Osteoblast (primary cell): ENCODE measurements at regions not wholly inside any gene's neighbourhood (a gene's known extent, or its start where the extent isn't known, plus 50 kb on each side); places are given as distances from the start of the nearest gene placed in this dataset.
A peak's percentile ranks its signal among the peaks of the same experiment; 100 is the strongest.
"Not testable (repeated sequence)": the region's sequence is repeated elsewhere in the genome, so short reads cannot be mapped to it uniquely, and the experiment has no call there.

Experiments used
- DNase-seq: peaks from one replicate; pipeline ENCODE4 v3.0.0; 2011; ENCODE audit warnings: low spot score, mixed read lengths; ENCODE audit not compliant: insufficient read length; ENCODE audit errors: missing footprints
- H2AFZ ChIP-seq: 2 replicates; pipeline ENCODE4 v1.6.0; 2011; ENCODE audit warnings: mild to moderate bottlenecking, low read length
- H3K27ac ChIP-seq: 2 replicates; pipeline ENCODE4 v1.5.1; 2011; ENCODE audit warnings: mild to moderate bottlenecking, low read depth, low read length, moderate library complexity
- H3K27me3 ChIP-seq: 2 replicates; pipeline ENCODE4 v1.6.0; 2012; ENCODE audit warnings: mild to moderate bottlenecking, control low read depth, inconsistent platforms, low read length, moderate library complexity; ENCODE audit not compliant: insufficient read depth
- H3K36me3 ChIP-seq: 2 replicates; pipeline ENCODE4 v1.5.1; 2011; ENCODE audit warnings: mild to moderate bottlenecking, low read length, control low read depth, moderate library complexity; ENCODE audit not compliant: insufficient read depth
- H3K4me1 ChIP-seq: 2 replicates; pipeline ENCODE4 v1.5.1; 2011; ENCODE audit warnings: mild to moderate bottlenecking, low read length, control low read depth, moderate library complexity; ENCODE audit not compliant: insufficient read depth
- H3K4me2 ChIP-seq: 2 replicates; pipeline ENCODE4 v1.6.0; 2011; ENCODE audit warnings: mild to moderate bottlenecking, low read length; ENCODE audit not compliant: insufficient read depth
- H3K4me3 ChIP-seq: fragments of 200-600 bp; sonication (generic); 3 replicates; pipeline ENCODE4 v1.5.1; 2012; ENCODE audit warnings: mild to moderate bottlenecking, low read length, inconsistent platforms; ENCODE audit not compliant: insufficient read depth
- H3K79me2 ChIP-seq: 2 replicates; pipeline ENCODE4 v1.6.0; 2012; ENCODE audit warnings: mild to moderate bottlenecking, low read length, control low read depth, inconsistent platforms; ENCODE audit not compliant: insufficient read depth
- H3K9me3 ChIP-seq: 2 replicates; pipeline ENCODE4 v1.5.1; 2011; ENCODE audit warnings: low read depth, low read length, control low read depth
- H4K20me1 ChIP-seq: 2 replicates; pipeline ENCODE4 v1.6.0; 2012; ENCODE audit warnings: mild to moderate bottlenecking, low read length, control low read depth; ENCODE audit not compliant: insufficient read depth

DNA sequence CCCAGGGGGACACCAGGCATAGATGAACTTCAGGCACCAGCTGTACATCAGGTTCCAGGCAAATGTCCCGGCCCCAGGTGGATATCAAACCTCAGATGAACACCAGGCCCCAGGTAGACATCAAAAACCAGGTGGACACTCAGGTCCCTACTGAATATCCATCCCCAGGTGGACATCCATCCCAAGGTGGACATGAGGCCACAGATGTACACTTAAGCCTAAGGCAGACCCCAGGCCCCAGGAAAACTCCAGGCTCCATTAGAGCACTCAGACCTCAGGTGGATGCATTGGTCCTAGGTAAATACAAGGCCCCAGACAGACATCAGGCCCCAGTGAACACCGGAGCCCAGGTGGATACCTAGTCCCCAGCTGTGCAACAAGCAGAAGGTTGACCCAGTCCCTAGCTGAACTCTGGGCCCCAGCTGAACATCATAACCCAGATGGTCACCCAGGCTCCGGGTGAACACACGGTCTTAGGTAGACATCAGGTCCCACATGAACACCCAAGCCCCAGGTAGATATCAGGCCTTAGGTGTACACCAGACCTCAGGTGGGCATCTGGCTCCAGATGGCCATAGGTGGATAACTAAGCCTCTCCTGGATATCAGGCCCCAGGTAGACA is 1484.3 kb upstream of the TPTE start:
- H2AFZ ChIP-seq, H3K27me3 ChIP-seq, H4K20me1 ChIP-seq, H3K27ac ChIP-seq, DNase-seq, H3K79me2 ChIP-seq, H3K4me1 ChIP-seq, H3K4me2 ChIP-seq, H3K9me3 ChIP-seq, H3K4me3 ChIP-seq, H3K36me3 ChIP-seq: not testable (repeated sequence)

GRCh38 chr21:9037588-9038544 is 1483.5 kb upstream of the TPTE start:
- not testable (repeated sequence) for DNase-seq, H4K20me1 ChIP-seq, H3K27ac ChIP-seq, H3K4me2 ChIP-seq, H3K27me3 ChIP-seq, H3K4me3 ChIP-seq, H3K36me3 ChIP-seq, H3K9me3 ChIP-seq, H3K4me1 ChIP-seq, H2AFZ ChIP-seq, H3K79me2 ChIP-seq

DNA sequence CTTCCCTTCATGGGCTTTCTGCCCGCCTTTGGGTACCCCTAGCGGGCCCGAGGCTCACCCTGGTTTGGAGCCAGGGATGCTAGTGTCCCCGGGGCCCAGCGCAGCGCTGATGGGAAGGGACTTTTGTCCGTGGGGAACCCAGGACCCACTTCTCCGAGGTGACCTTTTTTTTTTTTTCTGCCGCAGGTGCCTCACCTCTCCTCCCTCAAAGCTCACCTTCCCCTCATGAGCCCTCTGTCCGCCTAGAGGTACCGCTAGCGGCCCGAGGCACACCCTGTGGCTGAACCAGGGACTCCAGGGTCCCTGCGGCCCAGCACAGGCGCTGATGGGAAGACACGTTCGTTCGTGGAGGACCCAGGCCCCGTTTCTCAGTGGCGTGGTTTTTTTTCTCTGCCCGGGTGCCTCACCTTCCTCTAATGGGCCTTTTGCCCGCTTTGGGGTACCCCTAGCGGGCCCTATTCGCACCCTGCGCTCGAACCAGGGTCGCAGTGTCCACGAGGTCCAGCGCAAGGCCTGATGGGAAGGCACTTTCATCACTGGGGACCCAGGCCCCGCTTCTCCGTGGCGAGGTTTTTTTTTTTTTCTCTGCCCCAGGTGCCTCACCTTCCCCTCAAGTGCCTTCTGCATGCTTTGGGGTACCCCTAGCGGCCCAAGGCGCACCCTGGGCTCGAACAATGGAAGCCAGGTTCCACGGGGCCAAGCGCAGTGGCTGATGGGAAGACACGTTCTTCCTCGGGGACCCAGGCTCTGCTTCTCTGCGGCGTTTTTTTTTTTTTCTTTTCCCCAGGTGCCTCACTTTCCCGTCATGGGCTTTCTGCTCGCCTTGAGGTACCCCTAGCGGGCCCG is 1481.6 kb upstream of the TPTE start:
- H3K36me3 ChIP-seq, H3K27ac ChIP-seq, DNase-seq, H3K4me1 ChIP-seq, H3K79me2 ChIP-seq, H3K4me3 ChIP-seq, H4K20me1 ChIP-seq, H2AFZ ChIP-seq, H3K27me3 ChIP-seq, H3K4me2 ChIP-seq, H3K9me3 ChIP-seq: not testable (repeated sequence)

DNA sequence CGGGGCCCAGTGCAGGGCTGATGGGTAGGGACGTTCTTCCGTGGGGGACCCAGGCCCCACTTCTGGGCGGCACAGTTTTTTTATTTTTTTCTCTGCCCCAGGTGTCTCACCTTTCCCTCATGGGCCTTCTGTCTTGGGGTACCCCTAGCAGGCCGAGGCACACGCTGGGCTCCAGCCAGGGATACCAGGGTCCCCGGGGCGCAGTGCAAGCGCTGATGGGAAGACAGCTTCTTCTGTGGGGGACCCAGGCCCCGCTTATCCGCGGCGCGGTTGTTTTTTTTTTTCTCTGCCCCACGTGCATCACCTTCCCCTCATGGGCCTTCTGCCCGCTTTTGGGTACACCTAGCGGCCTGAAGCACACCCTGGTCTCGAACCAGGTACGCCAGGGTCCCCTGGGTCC is 1481.0 kb upstream of the TPTE start:
- H3K4me3 ChIP-seq, H3K36me3 ChIP-seq, H3K4me1 ChIP-seq, H3K27ac ChIP-seq, H4K20me1 ChIP-seq, H2AFZ ChIP-seq, H3K4me2 ChIP-seq, H3K27me3 ChIP-seq, H3K79me2 ChIP-seq, H3K9me3 ChIP-seq, DNase-seq: not testable (repeated sequence)

- not testable (repeated sequence) for H4K20me1 ChIP-seq, H3K27me3 ChIP-seq, H3K4me2 ChIP-seq, H3K36me3 ChIP-seq, H3K4me1 ChIP-seq, H2AFZ ChIP-seq, H3K79me2 ChIP-seq, H3K27ac ChIP-seq, H3K4me3 ChIP-seq, H3K9me3 ChIP-seq
- peak; percentile 67 for DNase-seq
These were observed 1480.0 kb upstream of the TPTE start for GRCh38 chr21:9041175-9041948.

GRCh38 chr21:9043089-9043488 is 1478.3 kb upstream of the TPTE start:
- not testable (repeated sequence) for H4K20me1 ChIP-seq, H3K4me3 ChIP-seq, H3K79me2 ChIP-seq, H3K4me1 ChIP-seq, H3K27ac ChIP-seq, H3K36me3 ChIP-seq, H3K27me3 ChIP-seq, DNase-seq, H3K9me3 ChIP-seq, H2AFZ ChIP-seq, H3K4me2 ChIP-seq

DNA sequence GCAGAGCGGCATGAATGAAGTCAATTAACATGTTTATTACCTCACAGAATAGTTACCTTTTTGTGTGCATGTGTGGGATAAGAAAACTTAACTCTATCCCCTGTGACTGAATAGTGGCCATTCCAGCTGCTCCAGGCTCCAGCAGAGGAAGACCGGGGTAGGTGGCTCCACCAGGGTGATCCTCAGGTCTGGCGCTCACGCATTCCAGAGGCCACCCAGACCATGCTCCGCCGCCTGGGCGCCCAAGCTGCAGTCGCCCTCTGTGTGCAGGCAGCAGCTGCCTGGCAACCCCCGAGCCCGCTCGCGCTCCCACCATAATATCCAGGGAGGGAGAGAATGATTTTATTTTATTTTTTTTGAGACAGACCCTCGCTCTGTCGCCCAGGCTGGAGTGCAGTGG is 1474.5 kb upstream of the TPTE start:
- not testable (repeated sequence) for H3K36me3 ChIP-seq, H3K4me1 ChIP-seq, H4K20me1 ChIP-seq, H3K79me2 ChIP-seq, H3K4me3 ChIP-seq, H3K9me3 ChIP-seq, H3K4me2 ChIP-seq, H3K27me3 ChIP-seq, H2AFZ ChIP-seq, DNase-seq, H3K27ac ChIP-seq

DNA sequence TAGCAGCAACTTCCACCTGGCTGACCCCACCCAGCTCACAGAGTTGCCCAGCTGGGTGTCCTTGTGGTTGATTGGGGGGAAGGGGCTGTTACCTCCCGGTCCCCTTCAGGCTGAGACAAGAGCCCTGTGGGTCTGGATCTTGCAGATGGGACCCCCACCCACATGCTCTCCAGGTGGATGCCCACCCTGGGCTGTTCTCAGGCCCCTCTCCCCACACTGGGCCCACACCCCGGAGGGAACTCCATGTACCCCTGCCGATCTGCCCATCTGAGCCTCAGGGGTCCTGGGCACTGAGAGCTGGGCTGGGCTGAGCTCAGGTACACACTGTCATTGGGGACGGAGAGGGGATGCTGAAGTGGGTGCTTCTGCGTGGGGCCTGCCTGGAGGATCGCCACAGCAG is 1453.9 kb upstream of the TPTE start:
- H3K4me3 ChIP-seq, H3K79me2 ChIP-seq, H4K20me1 ChIP-seq, H3K4me2 ChIP-seq, H3K27me3 ChIP-seq, H2AFZ ChIP-seq, H3K9me3 ChIP-seq, DNase-seq, H3K36me3 ChIP-seq, H3K4me1 ChIP-seq, H3K27ac ChIP-seq: not testable (repeated sequence)
